Glutamatergic neuron (in vitro differentiated cells): ENCODE measurements at regions not wholly inside any gene's neighbourhood (a gene's known extent, or its start where the extent isn't known, plus 50 kb on each side); places are given as distances from the start of the nearest gene placed in this dataset.
A peak's percentile ranks its signal among the peaks of the same experiment; 100 is the strongest.
"Not testable (repeated sequence)": the region's sequence is repeated elsewhere in the genome, so short reads cannot be mapped to it uniquely, and the experiment has no call there.

ENCODE experiments used
- DNase-seq: peaks from one replicate; pipeline ENCODE4 v3.0.0; 2022
- H3K27ac Mint-ChIP-seq: one replicate; pipeline ENCODE4 v1.8.0; 2020; ENCODE audit warnings: mild to moderate bottlenecking, mixed read lengths, inconsistent platforms; ENCODE audit not compliant: unreplicated experiment
- H3K27me3 Mint-ChIP-seq: one replicate; pipeline ENCODE4 v1.8.0; 2020; ENCODE audit warnings: mild to moderate bottlenecking, moderate library complexity, mixed read lengths, inconsistent platforms; ENCODE audit not compliant: unreplicated experiment
- H3K36me3 Mint-ChIP-seq: one replicate; pipeline ENCODE4 v1.8.0; 2020; ENCODE audit warnings: mild to moderate bottlenecking, mixed read lengths, inconsistent platforms; ENCODE audit not compliant: unreplicated experiment
- H3K4me1 Mint-ChIP-seq: one replicate; pipeline ENCODE4 v1.8.0; 2020; ENCODE audit warnings: mild to moderate bottlenecking, low read depth, mixed read lengths, inconsistent platforms; ENCODE audit not compliant: unreplicated experiment
- H3K4me3 Mint-ChIP-seq: one replicate; pipeline ENCODE4 v1.8.0; 2020; ENCODE audit warnings: mild to moderate bottlenecking, mixed read lengths, inconsistent platforms; ENCODE audit not compliant: unreplicated experiment
- H3K9me3 Mint-ChIP-seq: one replicate; pipeline ENCODE4 v1.8.0; 2020; ENCODE audit warnings: mild to moderate bottlenecking, moderate library complexity, mixed read lengths, inconsistent platforms; ENCODE audit not compliant: unreplicated experiment
- TF ChIP-seq, protein P1 (sequence below): fragments of 200-600 bp; sonication (generic); IDR thresholded peaks from one replicate; pipeline ENCODE4 v1.5.0; 2021; ENCODE audit not compliant: partially characterized antibody, unreplicated experiment

DNA sequence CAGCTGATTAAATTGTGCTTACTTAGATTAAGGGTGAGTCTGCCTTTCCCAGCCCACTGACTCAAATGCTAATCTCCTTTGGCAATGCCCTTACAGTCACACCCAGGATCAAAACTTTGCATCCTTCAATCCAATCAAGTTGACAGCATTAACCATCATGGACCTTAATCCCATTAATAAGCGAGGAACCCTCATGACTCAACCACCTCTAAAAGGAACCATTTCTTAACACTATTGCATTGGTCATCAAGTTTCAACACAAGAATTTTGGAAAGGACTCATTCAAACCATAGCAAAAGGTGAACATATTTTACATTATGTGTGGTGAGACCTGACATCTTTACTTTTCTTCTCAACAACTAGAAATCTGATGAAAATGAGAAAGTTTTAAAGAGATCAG, 187.0 kb downstream of the OSR1 start:
- H3K9me3 Mint-ChIP-seq, result no peaks in the 10 kb centered on the region
- no peak for DNase-seq
- H3K4me3 Mint-ChIP-seq, result no peak overlapping the region
- no peaks in the 10 kb centered on the region for H3K36me3 Mint-ChIP-seq
- no peaks in the 10 kb centered on the region for H3K4me1 Mint-ChIP-seq
- no peak overlapping the region for H3K27ac Mint-ChIP-seq
- no peaks in the 10 kb centered on the region for H3K27me3 Mint-ChIP-seq
- TF ChIP-seq, protein P1, sequence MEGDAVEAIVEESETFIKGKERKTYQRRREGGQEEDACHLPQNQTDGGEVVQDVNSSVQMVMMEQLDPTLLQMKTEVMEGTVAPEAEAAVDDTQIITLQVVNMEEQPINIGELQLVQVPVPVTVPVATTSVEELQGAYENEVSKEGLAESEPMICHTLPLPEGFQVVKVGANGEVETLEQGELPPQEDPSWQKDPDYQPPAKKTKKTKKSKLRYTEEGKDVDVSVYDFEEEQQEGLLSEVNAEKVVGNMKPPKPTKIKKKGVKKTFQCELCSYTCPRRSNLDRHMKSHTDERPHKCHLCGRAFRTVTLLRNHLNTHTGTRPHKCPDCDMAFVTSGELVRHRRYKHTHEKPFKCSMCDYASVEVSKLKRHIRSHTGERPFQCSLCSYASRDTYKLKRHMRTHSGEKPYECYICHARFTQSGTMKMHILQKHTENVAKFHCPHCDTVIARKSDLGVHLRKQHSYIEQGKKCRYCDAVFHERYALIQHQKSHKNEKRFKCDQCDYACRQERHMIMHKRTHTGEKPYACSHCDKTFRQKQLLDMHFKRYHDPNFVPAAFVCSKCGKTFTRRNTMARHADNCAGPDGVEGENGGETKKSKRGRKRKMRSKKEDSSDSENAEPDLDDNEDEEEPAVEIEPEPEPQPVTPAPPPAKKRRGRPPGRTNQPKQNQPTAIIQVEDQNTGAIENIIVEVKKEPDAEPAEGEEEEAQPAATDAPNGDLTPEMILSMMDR, result no peak

DNA sequence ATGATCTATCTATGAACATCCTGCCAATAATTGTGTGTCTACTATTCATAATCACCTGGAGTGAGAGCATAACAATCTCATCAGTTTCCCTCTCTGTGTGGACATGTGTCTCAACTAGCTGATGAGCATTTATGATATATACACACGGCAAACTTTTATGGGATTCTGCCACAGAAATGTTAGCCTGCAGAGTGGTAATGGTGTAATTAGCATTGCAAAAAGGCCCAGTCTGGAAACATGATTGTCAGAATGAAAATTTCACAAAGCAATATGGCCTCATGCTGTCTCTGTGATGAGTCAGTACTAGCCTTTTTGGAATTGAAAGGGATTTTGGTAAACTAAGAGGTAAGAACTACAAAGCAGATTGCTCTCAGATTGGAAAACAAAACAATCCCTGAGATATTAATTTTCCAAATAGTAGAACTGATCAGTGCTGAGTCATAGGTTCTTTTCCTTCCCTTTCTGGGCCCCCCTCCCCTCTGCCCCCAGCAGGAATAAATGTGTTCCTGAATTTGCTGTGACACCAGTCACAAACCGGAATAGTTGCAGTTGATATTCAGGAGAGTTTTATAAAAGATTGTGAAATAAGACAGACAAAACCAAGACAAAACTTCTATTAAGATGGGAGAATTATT, 189.2 kb downstream of the OSR1 start:
- Mint-ChIP-seq H3K9me3 (no peaks in the 10 kb centered on the region), H3K36me3 (no peaks in the 10 kb centered on the region), H3K4me1 (no peaks in the 10 kb centered on the region), H3K27me3 (no peaks in the 10 kb centered on the region), H3K27ac (no peak overlapping the region), H3K4me3 (no peak overlapping the region)
- no peak for DNase-seq
- TF ChIP-seq, protein P1, result no peak

DNA sequence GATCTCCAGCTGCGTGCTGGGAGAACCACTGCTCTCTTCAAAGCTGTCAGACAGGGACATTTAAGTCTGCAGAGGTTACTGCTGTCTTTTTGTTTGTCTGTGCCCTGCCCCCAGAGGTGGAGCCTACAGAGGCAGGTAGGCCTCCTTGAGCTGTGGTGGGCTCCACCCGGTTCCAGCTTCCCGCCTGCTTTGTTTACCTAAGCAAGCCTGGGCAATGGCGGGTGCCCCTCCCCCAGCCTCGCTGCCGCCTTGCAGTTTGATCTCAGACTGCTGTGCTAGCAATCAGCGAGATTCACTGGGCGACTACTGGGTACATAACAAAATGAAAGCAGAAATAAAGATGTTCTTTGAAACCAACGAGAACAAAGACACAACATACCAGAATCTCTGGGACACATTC, 194.3 kb downstream of the OSR1 start:
- not testable (repeated sequence) for DNase-seq, H3K27me3 Mint-ChIP-seq, H3K36me3 Mint-ChIP-seq, H3K4me3 Mint-ChIP-seq, H3K9me3 Mint-ChIP-seq, H3K4me1 Mint-ChIP-seq, H3K27ac Mint-ChIP-seq

DNA sequence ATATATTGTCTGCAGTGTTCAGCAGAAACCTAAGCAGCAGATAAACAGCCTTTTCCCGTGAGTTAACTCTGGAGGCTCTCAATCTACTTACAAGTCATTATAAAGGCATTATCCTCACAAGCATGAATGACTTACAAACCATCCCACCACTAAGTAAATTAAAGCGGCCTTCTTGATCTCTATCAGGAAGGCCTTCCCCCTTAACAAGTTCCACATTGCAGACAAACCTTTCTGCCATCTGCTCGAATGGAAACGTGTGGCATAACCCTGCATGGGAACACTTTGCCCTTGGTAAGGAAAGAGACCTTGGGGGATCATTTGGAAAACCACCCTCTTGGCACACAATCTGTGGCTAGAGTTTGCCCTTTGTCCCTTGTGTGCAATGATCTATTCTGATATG, 199.5 kb downstream of the OSR1 start:
- H3K36me3 Mint-ChIP-seq, result no peaks in the 10 kb centered on the region
- peaks cover 4% of the 10 kb centered on the region for H3K27me3 Mint-ChIP-seq
- H3K27ac Mint-ChIP-seq, result no peak overlapping the region
- TF ChIP-seq, protein P1, result no peak
- H3K9me3 Mint-ChIP-seq, result peaks cover 2% of the 10 kb centered on the region
- DNase-seq, result no peak
- no peak overlapping the region for H3K4me3 Mint-ChIP-seq
- peaks cover 2% of the 10 kb centered on the region for H3K4me1 Mint-ChIP-seq

DNA sequence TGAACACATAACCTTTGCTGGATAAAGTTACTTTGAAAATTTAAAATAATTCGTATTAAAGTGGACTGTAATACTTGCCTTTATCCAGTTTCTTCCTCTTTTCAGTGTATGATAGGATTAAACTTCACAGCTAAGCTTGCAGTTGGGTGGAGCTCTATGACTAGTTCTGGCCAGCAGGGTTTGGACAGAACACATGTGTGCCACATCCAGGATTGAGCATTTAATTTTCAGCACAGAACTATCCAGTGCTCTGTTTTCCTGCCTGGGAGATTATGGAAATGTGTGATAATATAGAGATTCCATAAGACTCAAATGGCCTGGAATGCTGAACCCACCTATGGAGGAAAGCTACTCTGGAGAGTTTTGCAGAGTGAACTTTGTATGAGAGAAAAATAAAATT, 200.2 kb downstream of the OSR1 start:
- H3K27me3 Mint-ChIP-seq, result peaks cover 4% of the 10 kb centered on the region
- H3K9me3 Mint-ChIP-seq, result peaks cover 2% of the 10 kb centered on the region
- H3K36me3 Mint-ChIP-seq, result no peaks in the 10 kb centered on the region
- no peak for DNase-seq
- peaks cover 2% of the 10 kb centered on the region for H3K4me1 Mint-ChIP-seq
- H3K27ac Mint-ChIP-seq, result no peak overlapping the region
- no peak overlapping the region for H3K4me3 Mint-ChIP-seq
- TF ChIP-seq, protein P1, result peak; percentile 12
